GM21390 (cell line): ENCODE measurements at regions not wholly inside any gene's neighbourhood (a gene's known extent, or its start where the extent isn't known, plus 50 kb on each side); places are given as distances from the start of the nearest gene placed in this dataset.
A peak's percentile ranks its signal among the peaks of the same experiment; 100 is the strongest.

Experiments
- ATAC-seq: cut with Tn5 transposase; IDR thresholded peaks from one replicate; pipeline ENCODE4 v1.9.1; 2021; ENCODE audit not compliant: unreplicated experiment

DNA sequence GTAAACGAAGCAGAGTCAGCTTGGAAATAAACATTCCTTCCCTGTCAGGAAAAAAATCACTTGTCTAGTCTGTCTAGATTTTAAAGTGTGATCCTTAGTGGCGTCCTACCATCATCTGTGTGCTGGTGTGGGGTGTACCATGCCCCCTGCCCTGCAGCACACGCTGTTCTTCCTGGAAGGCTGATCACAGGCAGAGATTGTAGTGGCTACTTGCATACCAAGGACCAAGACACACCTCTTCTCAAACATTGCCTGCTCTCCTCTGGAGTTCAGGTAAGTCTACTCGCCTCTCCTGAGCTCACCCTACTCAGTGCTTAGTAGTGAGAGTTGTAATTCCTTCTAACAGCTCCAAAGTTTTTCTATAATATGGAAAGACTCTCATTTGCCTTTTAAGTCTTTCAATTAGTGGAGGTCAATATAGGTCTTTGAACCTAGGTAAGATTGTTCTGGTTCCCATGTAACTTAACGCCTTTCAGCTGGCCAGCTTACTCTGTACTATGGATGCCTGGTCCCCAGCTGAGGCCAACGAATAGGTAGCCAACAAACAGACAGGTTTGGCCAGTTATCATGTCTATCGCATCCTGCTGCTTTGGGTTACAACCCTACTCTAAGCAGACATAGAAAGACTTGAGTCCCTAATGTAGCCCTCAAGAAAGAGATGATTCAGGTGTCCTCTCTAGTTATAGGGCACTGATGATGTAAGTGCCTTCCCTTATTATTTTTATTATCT, 55.4 kb downstream of the XCL1 start:
- no peak for ATAC-seq

DNA sequence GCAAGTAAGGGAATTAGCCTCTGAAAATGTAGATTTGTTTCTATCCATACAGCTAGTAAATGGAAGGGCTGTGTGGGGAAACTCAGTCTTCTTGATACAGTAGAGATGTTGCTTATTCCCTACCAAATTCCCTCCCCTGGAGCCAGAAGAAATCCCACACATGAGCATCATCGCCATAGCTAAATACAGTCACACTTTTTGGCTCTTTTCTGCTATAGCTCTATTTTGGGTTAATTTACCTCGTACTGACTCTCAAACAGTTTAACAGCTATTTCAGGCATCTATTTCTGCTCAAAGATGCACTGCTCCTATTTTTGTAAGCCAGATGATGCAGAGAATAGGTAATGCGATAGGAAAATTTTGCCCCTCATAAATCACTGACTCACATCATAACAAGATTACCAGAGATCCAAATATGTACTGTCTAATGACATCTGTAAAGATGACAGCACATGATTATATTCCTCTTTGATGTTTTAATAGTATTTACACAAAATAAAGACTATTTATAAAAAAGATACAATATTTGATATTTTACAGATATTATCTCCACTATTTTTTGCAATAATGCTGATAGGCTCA, 58.6 kb downstream of the XCL1 start:
- ATAC-seq: no peak

DNA sequence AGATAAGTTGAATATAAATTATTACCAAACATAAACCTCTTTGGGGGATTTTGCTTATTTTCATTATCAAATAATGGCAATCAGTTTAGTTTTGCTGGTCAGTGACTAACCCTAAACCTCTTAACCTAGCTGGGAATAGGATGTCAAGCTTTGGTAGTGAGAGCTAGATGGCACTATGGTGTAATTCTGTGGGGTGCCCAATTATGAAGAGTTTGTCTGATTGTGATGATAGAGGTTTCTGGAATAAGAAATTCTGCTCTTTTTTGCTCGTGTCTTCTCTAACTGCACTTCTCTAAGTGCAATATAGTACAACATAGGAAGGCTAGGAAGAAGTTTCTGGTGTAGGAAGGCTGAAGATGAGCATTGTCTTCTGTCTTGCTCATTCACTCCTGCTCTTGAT, 59.8 kb downstream of the XCL1 start:
- no peak for ATAC-seq

DNA sequence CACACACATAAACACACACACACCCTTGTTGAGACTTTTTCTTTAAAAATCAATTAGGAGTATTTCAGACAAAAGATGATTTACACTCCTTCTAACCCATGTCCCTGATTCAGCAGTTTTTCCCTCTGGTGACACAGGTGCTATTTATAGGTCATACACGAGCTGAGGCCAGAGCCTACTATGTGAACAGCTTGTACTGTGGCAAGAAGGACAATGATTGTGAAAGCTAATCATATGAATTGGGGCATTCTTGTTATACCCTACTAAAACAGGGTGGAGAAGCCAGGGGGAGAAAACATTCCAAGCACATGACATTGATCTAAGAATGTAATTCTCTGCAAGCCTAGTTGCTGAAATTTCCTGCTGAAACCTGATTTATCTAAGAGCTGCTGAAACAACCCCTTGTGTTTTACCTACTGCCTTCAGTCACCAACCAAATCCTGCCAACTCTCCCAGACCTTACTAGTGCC, 60.3 kb downstream of the XCL1 start:
- ATAC-seq: no peak

DNA sequence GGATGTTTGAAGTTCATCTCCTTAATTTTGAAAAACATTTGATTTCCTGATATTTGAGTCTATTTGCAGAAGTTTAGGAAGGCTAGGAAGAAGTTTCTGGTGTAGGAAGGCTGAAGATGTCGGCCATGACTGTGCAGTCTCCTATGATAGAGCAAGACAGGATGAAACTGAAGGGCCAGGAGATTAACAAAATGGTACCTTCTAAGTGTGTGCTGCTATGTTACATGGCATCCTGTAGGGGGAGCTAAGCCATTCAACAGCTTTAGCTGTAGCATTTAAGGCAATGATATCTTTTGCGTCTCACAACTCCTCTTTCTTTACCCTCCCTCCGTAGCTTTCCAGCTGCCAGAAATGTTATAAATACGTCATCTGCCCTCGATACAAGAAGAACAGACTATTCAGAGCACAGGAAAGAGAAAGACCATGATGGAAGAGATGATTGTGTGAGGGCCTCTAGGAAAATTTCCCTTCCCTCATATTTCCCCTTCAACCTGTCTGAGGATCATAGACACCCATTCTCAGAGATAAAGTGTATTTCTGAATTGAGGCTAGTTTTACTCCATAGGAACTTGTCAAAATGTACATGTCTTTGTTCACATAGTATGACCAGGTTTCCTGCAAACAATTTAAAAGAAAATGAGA, 61.1 kb downstream of the XCL1 start:
- ATAC-seq: peak; percentile 54

DNA sequence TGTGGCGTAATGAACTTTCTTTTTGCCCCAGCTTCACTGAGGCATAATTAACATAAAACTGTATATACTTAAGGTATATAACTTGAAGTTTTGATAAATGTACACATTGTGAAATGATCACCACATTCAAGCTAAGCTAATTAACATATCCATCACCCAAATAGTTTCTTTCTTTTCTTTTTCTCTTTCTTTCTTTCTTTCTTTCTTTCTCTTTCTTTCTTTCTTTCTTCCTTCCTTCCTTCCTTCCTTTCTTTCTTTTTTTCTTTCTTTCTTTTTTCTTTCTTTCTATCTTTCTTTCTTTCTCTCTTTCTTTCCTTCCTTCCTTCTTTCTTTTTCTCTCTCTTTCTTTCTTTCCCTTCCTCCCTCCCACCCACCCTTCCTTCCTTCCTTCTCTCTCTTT, 62.5 kb downstream of the XCL1 start:
- ATAC-seq: no peak

DNA sequence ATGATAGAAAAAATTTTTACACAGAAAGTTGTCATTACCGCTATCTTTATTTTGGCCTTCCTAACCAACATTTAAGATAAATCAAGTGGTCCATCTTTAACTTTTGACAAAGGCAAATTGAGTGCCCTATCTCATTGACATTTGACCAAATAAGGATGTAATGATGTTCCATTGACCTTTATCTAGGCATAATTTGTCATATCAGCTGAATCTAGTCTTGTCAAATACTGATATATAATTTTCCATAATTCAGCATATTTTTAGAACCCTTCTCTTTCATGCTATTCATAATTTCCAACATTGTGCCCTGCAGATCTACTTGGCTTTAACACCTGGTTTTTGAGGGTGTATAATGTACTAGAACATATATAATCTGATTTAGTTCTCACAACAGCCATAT, 63.8 kb downstream of the XCL1 start:
- ATAC-seq: no peak

DNA sequence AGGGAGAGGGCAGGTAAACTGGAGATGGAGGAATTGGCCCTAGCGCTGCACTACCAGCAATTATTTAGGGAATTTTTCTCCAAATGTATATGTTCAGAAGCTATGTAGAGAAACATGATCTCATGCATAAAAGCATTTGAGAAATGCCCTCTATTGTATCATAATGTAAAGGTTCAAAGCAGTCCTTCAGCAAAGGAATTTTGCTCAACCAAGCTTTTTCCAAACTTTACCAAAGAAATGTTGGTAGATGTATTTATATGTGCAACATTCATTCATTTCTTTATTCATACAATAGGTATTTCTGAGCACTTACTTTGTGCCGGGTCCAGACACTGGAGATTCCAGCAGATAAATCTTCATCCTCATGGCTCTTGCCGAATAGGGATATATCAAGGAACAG, 64.4 kb downstream of the XCL1 start:
- no peak for ATAC-seq

DNA sequence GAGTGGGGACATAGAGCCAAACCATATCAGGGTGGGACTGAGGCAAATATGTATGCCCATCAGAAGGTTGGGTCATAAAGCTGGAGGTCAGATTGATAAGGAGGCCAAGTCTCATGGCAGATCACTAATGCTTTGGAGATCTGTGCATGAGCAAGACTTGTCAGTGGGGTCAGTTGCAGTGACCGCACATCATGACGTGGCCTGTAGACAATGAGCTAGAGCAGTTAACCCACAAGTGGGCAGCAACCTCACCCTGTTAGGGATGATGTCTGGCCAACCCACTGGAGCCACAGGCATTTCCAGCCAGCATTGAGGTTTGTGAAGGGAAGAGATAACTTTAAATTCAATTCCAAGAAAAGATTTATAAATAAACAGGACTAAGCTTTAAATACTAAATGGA, 66.7 kb downstream of the XCL1 start:
- no peak for ATAC-seq
